Kidney epithelial cell (primary cell): ENCODE measurements at regions not wholly inside any gene's neighbourhood (a gene's known extent, or its start where the extent isn't known, plus 50 kb on each side); places are given as distances from the start of the nearest gene placed in this dataset.

ENCODE experiments used
- DNase-seq: peaks from one replicate; pipeline ENCODE4 v3.0.0-alpha.2; 2010; ENCODE audit warnings: low read depth
- H3K27me3 ChIP-seq: 2 replicates; pipeline ENCODE4 v1.6.0; 2011; ENCODE audit warnings: low read length; ENCODE audit not compliant: control insufficient read depth, insufficient read depth
- H3K36me3 ChIP-seq: 2 replicates; pipeline ENCODE4 v1.5.1; 2011; ENCODE audit warnings: low read length; ENCODE audit not compliant: control insufficient read depth, insufficient read depth
- H3K4me3 ChIP-seq: 2 replicates; pipeline ENCODE4 v1.5.1; 2011; ENCODE audit warnings: low read depth, mild to moderate bottlenecking, control low read depth, low read length
- TF ChIP-seq, protein P1 (sequence below): IDR thresholded peaks from 2 replicates; pipeline ENCODE4 v1.5.1; 2011; ENCODE audit warnings: mild to moderate bottlenecking, moderate library complexity, low read length, control low read depth, inconsistent platforms; ENCODE audit not compliant: insufficient read depth, poor library complexity, severe bottlenecking

DNA sequence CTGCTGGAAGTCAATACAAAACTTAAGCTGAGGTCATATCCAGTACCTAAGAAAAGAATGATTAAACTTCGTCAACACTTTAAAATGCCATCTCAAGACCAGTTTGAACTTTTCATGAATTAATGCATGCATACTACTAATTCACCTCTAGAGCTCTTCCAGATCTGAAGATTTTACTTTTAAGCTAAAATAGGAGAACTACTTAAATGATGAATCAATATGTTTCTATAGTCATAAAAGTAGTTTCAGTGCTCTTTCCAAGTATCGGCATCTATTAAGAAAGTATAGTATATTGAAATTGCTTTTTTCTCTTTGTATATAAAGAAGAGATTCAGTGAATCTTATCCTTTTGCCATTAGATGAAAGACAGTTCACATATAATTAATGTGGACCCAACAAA, 1123.9 kb downstream of the PCDH9 start:
- TF ChIP-seq, protein P1, sequence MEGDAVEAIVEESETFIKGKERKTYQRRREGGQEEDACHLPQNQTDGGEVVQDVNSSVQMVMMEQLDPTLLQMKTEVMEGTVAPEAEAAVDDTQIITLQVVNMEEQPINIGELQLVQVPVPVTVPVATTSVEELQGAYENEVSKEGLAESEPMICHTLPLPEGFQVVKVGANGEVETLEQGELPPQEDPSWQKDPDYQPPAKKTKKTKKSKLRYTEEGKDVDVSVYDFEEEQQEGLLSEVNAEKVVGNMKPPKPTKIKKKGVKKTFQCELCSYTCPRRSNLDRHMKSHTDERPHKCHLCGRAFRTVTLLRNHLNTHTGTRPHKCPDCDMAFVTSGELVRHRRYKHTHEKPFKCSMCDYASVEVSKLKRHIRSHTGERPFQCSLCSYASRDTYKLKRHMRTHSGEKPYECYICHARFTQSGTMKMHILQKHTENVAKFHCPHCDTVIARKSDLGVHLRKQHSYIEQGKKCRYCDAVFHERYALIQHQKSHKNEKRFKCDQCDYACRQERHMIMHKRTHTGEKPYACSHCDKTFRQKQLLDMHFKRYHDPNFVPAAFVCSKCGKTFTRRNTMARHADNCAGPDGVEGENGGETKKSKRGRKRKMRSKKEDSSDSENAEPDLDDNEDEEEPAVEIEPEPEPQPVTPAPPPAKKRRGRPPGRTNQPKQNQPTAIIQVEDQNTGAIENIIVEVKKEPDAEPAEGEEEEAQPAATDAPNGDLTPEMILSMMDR: no peak
- Histone ChIP-seq H3K4me3 (no peak overlapping the region), H3K27me3 (no peaks in the 10 kb centered on the region), H3K36me3 (no peaks in the 10 kb centered on the region)
- DNase-seq: no peak

DNA sequence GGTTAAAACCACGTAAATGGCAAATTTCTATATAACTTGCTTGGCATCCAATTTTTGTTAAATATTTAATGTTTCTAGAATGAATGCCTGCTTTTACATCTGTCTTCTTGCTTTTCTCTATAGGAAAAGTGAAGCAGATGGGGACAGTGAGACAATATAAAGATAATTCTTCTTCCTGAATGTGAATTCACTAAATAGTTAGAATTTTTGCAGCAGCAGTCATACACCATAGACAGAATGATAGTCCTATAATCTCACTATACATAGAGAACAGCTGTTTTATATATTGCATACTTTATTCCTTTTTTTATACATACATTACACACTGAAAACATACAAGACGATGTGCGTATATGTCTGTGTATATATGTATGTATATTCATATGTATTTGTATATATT, 1127.3 kb downstream of the PCDH9 start:
- TF ChIP-seq, protein P1: no peak

GRCh38 chr13:66099825-66100224, 1130.3 kb downstream of the PCDH9 start:
- Histone ChIP-seq H3K27me3 (no peaks in the 10 kb centered on the region), H3K36me3 (no peaks in the 10 kb centered on the region), H3K4me3 (no peak overlapping the region)
- TF ChIP-seq, protein P1: no peak
- DNase-seq: no peak

More for the DNA sequence above, 1127.3 kb downstream of the PCDH9 start:
- H3K27me3 ChIP-seq: no peaks in the 10 kb centered on the region
- H3K4me3 ChIP-seq: no peak overlapping the region
- H3K36me3 ChIP-seq: no peaks in the 10 kb centered on the region
- no peak for DNase-seq

- TF ChIP-seq, protein P1: no peak
- H3K27me3 ChIP-seq: no peaks in the 10 kb centered on the region
- H3K36me3 ChIP-seq: no peaks in the 10 kb centered on the region
- no peak overlapping the region for H3K4me3 ChIP-seq
- no peak for DNase-seq
Observed at GRCh38 chr13:66098931-66099628, 1131.1 kb downstream of the PCDH9 start.

GRCh38 chr13:66089711-66090110, 1140.4 kb downstream of the PCDH9 start:
- no peaks in the 10 kb centered on the region for H3K27me3 ChIP-seq
- TF ChIP-seq, protein P1: no peak
- H3K36me3 ChIP-seq: no peaks in the 10 kb centered on the region
- DNase-seq: no peak
- H3K4me3 ChIP-seq: no peak overlapping the region

GRCh38 chr13:66087269-66087710, 1142.8 kb downstream of the PCDH9 start:
- no peaks in the 10 kb centered on the region for H3K27me3 ChIP-seq
- H3K36me3 ChIP-seq: no peaks in the 10 kb centered on the region
- no peak overlapping the region for H3K4me3 ChIP-seq
- TF ChIP-seq, protein P1: no peak
- DNase-seq: no peak
